Endothelial cell of umbilical vein (primary cell): ENCODE measurements at regions not wholly inside any gene's neighbourhood (a gene's known extent, or its start where the extent isn't known, plus 50 kb on each side); places are given as distances from the start of the nearest gene placed in this dataset.

Source experiments
- BruUV-seq: library from RNA; stranded (reverse); fragments of 400-500 nt; replicated peaks from 2 replicates; lab custom pipeline; 2021; lab: Mats Ljungman, UMichigan
- CTCF ChIA-PET: fragments of 300-600, 350-600 bp; sonication (Branson Sonifier 250); formaldehyde crosslinking; loops from one replicate; lab custom pipeline; 2021; ENCODE audit warnings: antibody characterized with exemption, inconsistent platforms; lab: Charles Lee
- POLR2A ChIA-PET: fragments of 300-600, 350-600 bp; sonication (Branson Sonifier 250); formaldehyde crosslinking; loops from one replicate; lab custom pipeline; 2021; ENCODE audit warnings: antibody characterized with exemption, inconsistent platforms; lab: Charles Lee
- DNase-seq: peaks from one replicate; pipeline ENCODE4 v3.0.0-alpha.2; 2011; ENCODE audit warnings: low read depth, low spot score
- FAIRE-seq: peaks from 2 replicates; lab custom pipeline; 2011; peaks lifted over from hg19 to GRCh38; lab: Jason Lieb, UNC
- H2AFZ ChIP-seq: 2 replicates; pipeline ENCODE4 v1.6.0; 2012; ENCODE audit warnings: low read depth, low read length, control low read depth, inconsistent platforms
- H3K27ac ChIP-seq: 2 replicates; pipeline ENCODE4 v1.5.1; 2011; ENCODE audit warnings: low read depth, mild to moderate bottlenecking, control low read depth, low read length, moderate library complexity; ENCODE audit not compliant: insufficient read depth
- H3K27me3 ChIP-seq, 2 experiments: 2 replicates each; pipeline versions ENCODE4 v1.6.0 to v1.6.1; 2011; ENCODE audit warnings: low read length in 2 of 2, mixed read lengths in 1 of 2; ENCODE audit not compliant: control insufficient read depth in 2 of 2, insufficient read depth in 2 of 2
- H3K36me3 ChIP-seq, 2 experiments: 2 replicates in 1 of 2; 3 replicates in 1 of 2; pipeline ENCODE4 v1.5.1; 2011; ENCODE audit warnings: low read length in 2 of 2, mild to moderate bottlenecking in 1 of 2, moderate library complexity in 1 of 2; ENCODE audit not compliant: control insufficient read depth in 2 of 2, insufficient read depth in 2 of 2; ENCODE audit errors: extremely low read depth in 1 of 2
- H3K4me1 ChIP-seq: 3 replicates; pipeline ENCODE4 v1.5.1; 2011; ENCODE audit warnings: mild to moderate bottlenecking, low read length; ENCODE audit not compliant: control insufficient read depth, insufficient read depth; ENCODE audit errors: extremely low read depth
- H3K4me2 ChIP-seq: 2 replicates; pipeline ENCODE4 v1.6.1; 2011; ENCODE audit warnings: low read length, control low read depth, mixed read lengths; ENCODE audit not compliant: insufficient read depth
- H3K4me3 ChIP-seq, 3 experiments: fragments of 200-600 bp in 1 of 3; sonication (generic), shearing (Covaris generic) in 1 of 3; replicated peaks in 1 of 3; 2 replicates each; pipeline ENCODE4 v1.5.1; 2011 to 2016; ENCODE audit warnings: control low read depth in 3 of 3, low read length in 3 of 3, mild to moderate bottlenecking in 2 of 3, inconsistent platforms in 1 of 3, low read depth in 1 of 3, moderate library complexity in 1 of 3; ENCODE audit not compliant: insufficient read depth in 1 of 3
- H3K79me2 ChIP-seq: 2 replicates; pipeline ENCODE4 v1.6.0; 2012; ENCODE audit warnings: low read length, inconsistent platforms; ENCODE audit not compliant: control insufficient read depth, insufficient read depth
- H3K9ac ChIP-seq: replicated peaks from 2 replicates; pipeline ENCODE3; 2011; ENCODE audit warnings: low read length, control low read depth; ENCODE audit not compliant: insufficient read depth; ENCODE audit errors: extremely low read depth
- H3K9me1 ChIP-seq: replicated peaks from 3 replicates; pipeline ENCODE4 v1.6.0; 2011; ENCODE audit warnings: mild to moderate bottlenecking, low read length; ENCODE audit not compliant: control insufficient read depth, insufficient read depth; ENCODE audit errors: extremely low read depth
- H3K9me3 ChIP-seq: replicated peaks from 2 replicates; pipeline ENCODE4 v1.5.1; 2012; ENCODE audit warnings: low read length, inconsistent platforms; ENCODE audit not compliant: control insufficient read depth, insufficient read depth
- H4K20me1 ChIP-seq: replicated peaks from 2 replicates; pipeline ENCODE3; 2011; ENCODE audit warnings: mild to moderate bottlenecking, low read length; ENCODE audit not compliant: control insufficient read depth, insufficient read depth; ENCODE audit errors: extremely low read depth
- CTCF ChIP-seq, 2 donors: IDR thresholded peaks; 1 replicate in 1 of 2; 2 replicates in 1 of 2; pipeline ENCODE4 v1.5.1; 2011; ENCODE audit warnings: low read length in 2 of 2, mild to moderate bottlenecking in 2 of 2, moderate library complexity in 2 of 2, control low read depth in 1 of 2, inconsistent platforms in 1 of 2, low read depth in 1 of 2; ENCODE audit not compliant: insufficient read depth in 1 of 2; ENCODE audit errors: extremely low read depth in 1 of 2
- EZH2 ChIP-seq: IDR thresholded peaks from 2 replicates; pipeline ENCODE4 v1.6.1; 2012; ENCODE audit warnings: borderline replicate concordance, low read depth, mild to moderate bottlenecking, moderate library complexity, low read length, inconsistent platforms; ENCODE audit not compliant: severe bottlenecking
- FOS ChIP-seq: IDR thresholded peaks from 2 replicates; pipeline ENCODE4 v1.6.1; 2011; ENCODE audit warnings: mild to moderate bottlenecking, low read length, moderate library complexity, borderline replicate concordance; ENCODE audit not compliant: insufficient read depth
- GATA2 ChIP-seq: IDR thresholded peaks from 2 replicates; pipeline ENCODE4 v1.7.0; 2011; ENCODE audit warnings: low read depth, mild to moderate bottlenecking, moderate library complexity, mixed read lengths, low read length; ENCODE audit not compliant: insufficient read length, insufficient read depth
- JUN ChIP-seq: IDR thresholded peaks from 2 replicates; pipeline ENCODE4 v1.6.1; 2011; ENCODE audit warnings: borderline replicate concordance, low read depth; ENCODE audit not compliant: insufficient read length, insufficient read depth
- MAX ChIP-seq: IDR thresholded peaks from 2 replicates; pipeline ENCODE4 v1.6.1; 2011; ENCODE audit not compliant: insufficient read depth, insufficient read length
- MYC ChIP-seq: IDR thresholded peaks from one replicate; pipeline ENCODE4 v1.6.1; 2011; ENCODE audit warnings: mild to moderate bottlenecking, low read depth, low read length
- POLR2A ChIP-seq: IDR thresholded peaks from 2 replicates; pipeline ENCODE4 v1.6.1; 2012; ENCODE audit warnings: low read depth, mild to moderate bottlenecking, control low read depth, low read length
- POLR2AphosphoS5 ChIP-seq: IDR thresholded peaks from 2 replicates; pipeline ENCODE4 v1.6.1; 2012; ENCODE audit warnings: low read depth, mild to moderate bottlenecking, control low read depth, low read length, moderate library complexity; ENCODE audit not compliant: insufficient read depth
- dilution Hi-C: fragments of 300-500 bp; cut with MboI; formaldehyde crosslinking; loops from one replicate; pipeline ENCODE4 v1.15.0; 2019; ENCODE audit warnings: low sequenced_read_pairs; ENCODE audit not compliant: extremely low pct_ligation_motif_present
- intact Hi-C: fragments of 100-400 bp; cut with micrococcal nuclease; formaldehyde crosslinking; loops from one replicate; pipeline ENCODE4 v1.10.0; 2022

- dilution Hi-C loops, result no loop called here
Observed at GRCh38 chr18:4878480-4878879, 318.6 kb downstream of the AKAIN1 start.

More at GRCh38 chr18:4878480-4878879, 318.6 kb downstream of the AKAIN1 start:
- H4K20me1 ChIP-seq, result no peaks in the 10 kb centered on the region
- no peaks in the 10 kb centered on the region for H3K9me1 ChIP-seq
- no peak for FAIRE-seq
- no peaks in the 10 kb centered on the region for H3K9me3 ChIP-seq
- ChIA-PET CTCF (interaction anchor here (1.5 kb wide), 1 partner anchor 10 kb away, joined by 3 read pairs; no protein-coding TSS in a partner anchor), POLR2A (no interaction called here)
- H3K27me3 ChIP-seq, result no peaks in the 10 kb centered on the region
- BruUV-seq, result no TSS peak
- no peak overlapping the region for H3K9ac ChIP-seq
- no peak overlapping the region for H3K4me3 ChIP-seq
- TF ChIP-seq MYC, result no peak
- TF ChIP-seq POLR2AphosphoS5, result no peak
- TF ChIP-seq POLR2A, result no peak
- no peak for TF ChIP-seq CTCF (IDR thresholded peaks at IDR 0.05; ENCODE audit: extremely low read depth in 1 of 2, insufficient read depth in 1 of 2, low read depth in 1 of 2, low read length in 2 of 2)
- TF ChIP-seq FOS, result no peak
- TF ChIP-seq MAX, result no peak
- no peak for TF ChIP-seq EZH2
- no peak for TF ChIP-seq GATA2
- TF ChIP-seq JUN, result no peak
- no peak overlapping the region for H3K4me2 ChIP-seq
- H3K36me3 ChIP-seq, result no peaks in the 10 kb centered on the region
- H3K27ac ChIP-seq, result no peak overlapping the region
- no peaks in the 10 kb centered on the region for H3K4me1 ChIP-seq
- H3K79me2 ChIP-seq, result no peaks in the 10 kb centered on the region
- no peak overlapping the region for H2AFZ ChIP-seq
- intact Hi-C loops, result no loop called here
- DNase-seq, result no peak
